CD8-positive, alpha-beta memory T cell (primary cell): ENCODE measurements at regions not wholly inside any gene's neighbourhood (a gene's known extent, or its start where the extent isn't known, plus 50 kb on each side); places are given as distances from the start of the nearest gene placed in this dataset.
A peak's percentile ranks its signal among the peaks of the same experiment; 100 is the strongest.
"Not testable (repeated sequence)": the region's sequence is repeated elsewhere in the genome, so short reads cannot be mapped to it uniquely, and the experiment has no call there.

Source experiments
- CTCF ChIA-PET: fragments of 350-600 bp; sonication (Branson Sonifier 250); formaldehyde crosslinking; loops from one replicate; lab custom pipeline; 2021; ENCODE audit warnings: antibody characterized with exemption; lab: Charles Lee
- POLR2A ChIA-PET: fragments of 350-600 bp; sonication (Branson Sonifier 250); formaldehyde crosslinking; loops from one replicate; lab custom pipeline; 2021; ENCODE audit warnings: antibody characterized with exemption; lab: Charles Lee
- DNase-seq, 5 donors: peaks; one replicate each; pipeline versions ENCODE4 v3.0.0 to v3.0.0-alpha.2; 2020 to 2022; ENCODE audit warnings: mixed read lengths in 1 of 5
- H3K27ac ChIP-seq: one replicate; pipeline ENCODE4 v1.7.0; 2013; ENCODE audit warnings: low read depth, mild to moderate bottlenecking, low read length, moderate library complexity
- H3K27me3 ChIP-seq: 2 replicates; pipeline ENCODE4 v1.7.0; 2013; ENCODE audit warnings: low read length, mild to moderate bottlenecking; ENCODE audit not compliant: insufficient read depth, poor library complexity, severe bottlenecking
- H3K36me3 ChIP-seq: 2 replicates; pipeline ENCODE4 v1.7.0; 2013; ENCODE audit warnings: mild to moderate bottlenecking, low read length, moderate library complexity; ENCODE audit not compliant: insufficient read depth
- H3K4me1 ChIP-seq: 2 replicates; pipeline ENCODE4 v1.7.0; 2013; ENCODE audit warnings: mild to moderate bottlenecking, low read length, moderate library complexity; ENCODE audit not compliant: insufficient read depth
- H3K4me3 ChIP-seq: 2 replicates; pipeline ENCODE4 v1.7.0; 2013; ENCODE audit warnings: mild to moderate bottlenecking, low read length
- H3K9me3 ChIP-seq: 2 replicates; pipeline ENCODE4 v1.7.0; 2013; ENCODE audit warnings: mild to moderate bottlenecking, low read length
- H3K27ac Mint-ChIP-seq, 8 donors: one replicate each; pipeline ENCODE4 v1.8.0; 2020 to 2021; ENCODE audit warnings: mixed read lengths in 8 of 8, mild to moderate bottlenecking in 6 of 8, inconsistent platforms in 3 of 8, moderate library complexity in 3 of 8
- H3K27me3 Mint-ChIP-seq, 2 donors: one replicate each; pipeline ENCODE4 v1.8.0; 2020 to 2021; ENCODE audit warnings: mixed read lengths in 2 of 2, mild to moderate bottlenecking in 1 of 2, moderate library complexity in 1 of 2
- H3K36me3 Mint-ChIP-seq, 3 donors: one replicate each; pipeline ENCODE4 v1.8.0; 2020 to 2021; ENCODE audit warnings: mixed read lengths in 3 of 3, inconsistent platforms in 1 of 3, mild to moderate bottlenecking in 1 of 3
- H3K4me1 Mint-ChIP-seq, 3 donors: one replicate each; pipeline ENCODE4 v1.8.0; 2020 to 2021; ENCODE audit warnings: mixed read lengths in 3 of 3, inconsistent platforms in 1 of 3, mild to moderate bottlenecking in 1 of 3
- H3K4me3 Mint-ChIP-seq, 7 donors: one replicate each; pipeline ENCODE4 v1.8.0; 2020 to 2021; ENCODE audit warnings: mixed read lengths in 7 of 7, mild to moderate bottlenecking in 6 of 7, moderate library complexity in 4 of 7, inconsistent platforms in 2 of 7
- H3K9me3 Mint-ChIP-seq, 5 donors: one replicate each; pipeline ENCODE4 v1.8.0; 2020 to 2022; ENCODE audit warnings: mixed read lengths in 5 of 5, mild to moderate bottlenecking in 3 of 5, moderate library complexity in 2 of 5, inconsistent platforms in 1 of 5

DNA sequence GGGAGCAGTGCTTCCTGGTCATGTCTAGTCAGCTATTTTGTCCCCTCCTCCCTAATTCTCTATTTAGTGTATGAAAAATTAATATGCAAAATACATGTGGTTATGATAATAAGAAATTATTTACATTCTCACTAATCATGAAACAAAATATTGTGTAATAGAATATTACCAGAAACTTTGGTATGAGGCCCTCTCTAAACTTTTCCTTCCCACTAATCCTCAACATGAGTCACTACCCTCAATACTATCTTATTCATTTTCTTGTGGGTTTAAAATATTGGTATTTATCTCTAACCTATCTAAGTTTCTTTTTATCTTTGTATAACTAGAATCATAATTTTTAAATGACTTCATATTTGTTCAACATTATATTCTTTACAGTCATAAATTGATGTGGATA, 545.9 kb upstream of the PTPRD start:
- no peaks in the 10 kb centered on the region for H3K27me3 ChIP-seq
- Mint-ChIP-seq H3K27me3 (no peaks in the 10 kb centered on the region), H3K4me3 (no peak overlapping the region), H3K36me3 (no peaks in the 10 kb centered on the region), H3K9me3 (peaks cover 15 to 64% (median 33%) of the 10 kb centered on the region in 5 donors), H3K27ac (no peak overlapping the region), H3K4me1 (no peaks in the 10 kb centered on the region)
- no peaks in the 10 kb centered on the region for H3K9me3 ChIP-seq
- no peak overlapping the region for H3K4me3 ChIP-seq
- CTCF ChIA-PET = no interaction called here
- H3K4me1 ChIP-seq = no peaks in the 10 kb centered on the region
- POLR2A ChIA-PET = no interaction called here
- H3K36me3 ChIP-seq = no peaks in the 10 kb centered on the region
- H3K27ac ChIP-seq = no peak overlapping the region
- DNase-seq = no peak

DNA sequence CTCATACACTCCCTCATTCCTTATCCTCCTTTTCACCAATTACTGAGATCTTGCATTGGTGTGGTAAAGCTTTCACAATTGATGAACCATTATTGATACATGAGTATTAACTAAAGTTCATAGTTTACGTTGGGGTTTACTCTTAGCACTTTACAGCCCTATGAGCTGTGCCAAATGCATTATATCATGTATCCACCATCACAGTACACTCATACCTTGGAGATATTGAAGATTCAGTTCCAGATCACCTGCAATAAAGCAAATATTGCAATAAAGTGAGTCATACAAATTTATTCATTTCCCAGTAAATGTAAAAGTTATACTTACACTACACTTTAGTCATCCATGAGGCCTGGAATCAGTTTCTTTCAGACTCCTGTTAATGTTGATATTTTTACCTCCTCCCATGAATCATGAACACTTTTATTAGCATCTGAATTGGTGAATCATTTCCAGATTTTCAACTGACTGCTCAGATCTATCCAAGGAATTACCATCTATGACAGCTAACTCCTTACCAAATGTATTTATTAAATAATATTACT, 546.6 kb upstream of the PTPRD start:
- H3K4me3 ChIP-seq = no peak overlapping the region
- DNase-seq = no peak
- Mint-ChIP-seq H3K4me1 (no peaks in the 10 kb centered on the region), H3K27ac (no peak overlapping the region), H3K36me3 (no peaks in the 10 kb centered on the region), H3K9me3 (peaks cover 16 to 64% (median 37%) of the 10 kb centered on the region in 5 donors), H3K27me3 (no peaks in the 10 kb centered on the region), H3K4me3 (no peak overlapping the region)
- H3K27ac ChIP-seq = no peak overlapping the region
- ChIA-PET CTCF (no interaction called here), POLR2A (no interaction called here)
- H3K36me3 ChIP-seq = no peaks in the 10 kb centered on the region
- H3K9me3 ChIP-seq = no peaks in the 10 kb centered on the region
- no peaks in the 10 kb centered on the region for H3K4me1 ChIP-seq
- no peaks in the 10 kb centered on the region for H3K27me3 ChIP-seq

DNA sequence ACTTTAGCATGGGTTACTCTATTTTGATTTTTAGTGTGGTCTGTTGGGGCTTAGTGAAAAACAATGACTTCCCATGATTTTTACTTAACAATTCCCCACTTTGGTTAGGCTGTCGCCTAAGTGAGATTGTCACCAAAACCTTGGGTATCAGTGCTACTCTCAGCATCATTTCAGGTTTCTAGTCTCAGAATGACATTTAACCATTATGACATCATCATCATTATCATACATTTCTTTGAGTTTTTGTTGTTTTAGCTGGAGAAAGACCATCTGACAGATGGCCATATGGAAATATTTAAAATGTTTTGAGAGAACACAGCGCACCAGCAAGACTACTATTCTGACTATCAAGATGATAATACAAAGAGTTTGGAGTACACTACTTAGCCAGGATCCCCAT, 551.0 kb upstream of the PTPRD start:
- no peaks in the 10 kb centered on the region for H3K4me1 Mint-ChIP-seq
- no peak overlapping the region for H3K4me3 Mint-ChIP-seq
- no peaks in the 10 kb centered on the region for H3K4me1 ChIP-seq
- no peaks in the 10 kb centered on the region for H3K27me3 Mint-ChIP-seq
- H3K9me3 ChIP-seq = no peaks in the 10 kb centered on the region
- peaks cover 13 to 42% (median 26%) of the 10 kb centered on the region in 5 donors for H3K9me3 Mint-ChIP-seq
- no peak overlapping the region for H3K27ac ChIP-seq
- no peak overlapping the region for H3K27ac Mint-ChIP-seq
- no peak for DNase-seq
- H3K36me3 Mint-ChIP-seq = no peaks in the 10 kb centered on the region
- no peak overlapping the region for H3K4me3 ChIP-seq
- ChIA-PET CTCF (no interaction called here), POLR2A (no interaction called here)
- no peaks in the 10 kb centered on the region for H3K36me3 ChIP-seq
- H3K27me3 ChIP-seq = no peaks in the 10 kb centered on the region

DNA sequence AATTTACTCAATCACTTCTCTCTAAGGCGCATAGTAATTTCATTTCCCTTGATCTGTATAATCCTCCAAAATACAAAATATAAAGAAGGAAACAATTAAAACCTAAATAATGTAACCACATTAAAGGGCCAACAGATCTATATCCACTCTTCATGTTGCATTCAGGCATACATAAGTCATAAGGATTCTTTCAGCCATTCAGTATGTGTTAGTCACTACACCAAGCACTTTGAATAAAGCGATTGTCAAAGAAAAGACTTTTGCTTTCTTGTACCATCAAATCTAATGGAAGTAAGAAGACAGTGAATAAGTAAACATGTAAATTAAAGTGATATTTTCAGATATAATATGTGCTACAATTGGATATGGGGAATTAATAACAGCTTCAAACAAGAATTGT, 569.2 kb upstream of the PTPRD start:
- Mint-ChIP-seq H3K4me1 (no peaks in the 10 kb centered on the region), H3K27me3 (no peaks in the 10 kb centered on the region)

DNA sequence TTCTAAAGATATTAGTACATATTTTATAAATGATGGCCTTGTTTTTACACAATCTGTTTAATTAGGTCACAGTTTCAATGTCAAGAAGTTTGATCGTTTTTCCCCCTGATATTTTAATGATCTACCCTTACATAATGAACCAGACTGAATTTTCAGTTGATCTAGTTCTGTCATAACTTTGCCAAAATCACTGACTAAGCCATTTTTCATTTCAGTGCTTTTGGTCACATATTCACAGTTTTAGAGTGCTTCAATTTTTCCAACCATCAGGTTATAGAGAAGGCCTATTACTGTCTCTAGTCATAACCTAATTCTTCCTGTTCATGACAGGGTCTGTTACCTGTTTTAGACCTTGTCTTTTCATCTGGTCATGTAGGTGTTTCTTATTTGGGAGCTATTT, 577.9 kb upstream of the PTPRD start:
- Histone ChIP-seq H3K36me3 (no peaks in the 10 kb centered on the region), H3K27me3 (no peaks in the 10 kb centered on the region), H3K4me1 (no peaks in the 10 kb centered on the region), H3K4me3 (no peak overlapping the region), H3K9me3 (no peaks in the 10 kb centered on the region), H3K27ac (no peak overlapping the region)
- H3K4me3 Mint-ChIP-seq = no peak overlapping the region
- H3K9me3 Mint-ChIP-seq = peaks cover 11 to 48% (median 18%) of the 10 kb centered on the region in 5 donors
- H3K27ac Mint-ChIP-seq = no peak overlapping the region
- no peaks in the 10 kb centered on the region for H3K36me3 Mint-ChIP-seq
- POLR2A ChIA-PET = no interaction called here
- DNase-seq = no peak
- CTCF ChIA-PET = no interaction called here
- no peaks in the 10 kb centered on the region for H3K27me3 Mint-ChIP-seq
- no peaks in the 10 kb centered on the region for H3K4me1 Mint-ChIP-seq

More for the DNA sequence above, 569.2 kb upstream of the PTPRD start:
- H3K27me3 ChIP-seq = no peaks in the 10 kb centered on the region
- H3K9me3 ChIP-seq = no peaks in the 10 kb centered on the region
- no peak for DNase-seq
- no peak overlapping the region for H3K4me3 Mint-ChIP-seq
- H3K36me3 Mint-ChIP-seq = no peaks in the 10 kb centered on the region
- no peak overlapping the region for H3K27ac Mint-ChIP-seq
- no peak overlapping the region for H3K27ac ChIP-seq
- ChIA-PET CTCF (no interaction called here), POLR2A (no interaction called here)
- no peaks in the 10 kb centered on the region for H3K36me3 ChIP-seq
- H3K9me3 Mint-ChIP-seq = peaks cover 7 to 60% (median 28%) of the 10 kb centered on the region in 5 donors
- no peaks in the 10 kb centered on the region for H3K4me1 ChIP-seq
- H3K4me3 ChIP-seq = no peak overlapping the region

DNA sequence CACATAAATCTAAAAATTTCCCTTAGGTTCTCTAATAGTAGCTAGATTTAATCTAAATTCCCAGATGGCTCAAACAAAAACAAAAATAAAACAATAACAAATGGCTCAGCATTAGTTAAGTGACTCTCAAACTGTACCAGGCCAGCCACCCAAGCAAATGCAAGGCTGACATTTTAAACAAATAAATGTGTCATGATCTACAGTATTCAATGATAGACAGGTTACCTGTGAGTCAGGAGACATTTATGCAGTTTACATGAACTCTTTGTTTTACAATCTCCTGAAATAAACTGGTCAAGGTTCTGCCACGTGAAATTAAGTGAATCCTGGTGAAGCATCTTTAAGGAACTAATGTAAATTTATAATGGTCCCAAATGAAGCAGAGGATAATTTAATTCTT, 580.2 kb upstream of the PTPRD start:
- no peaks in the 10 kb centered on the region for H3K27me3 Mint-ChIP-seq
- CTCF ChIA-PET = no interaction called here
- Histone ChIP-seq H3K4me1 (no peaks in the 10 kb centered on the region), H3K9me3 (no peaks in the 10 kb centered on the region), H3K27ac (no peak overlapping the region), H3K36me3 (no peaks in the 10 kb centered on the region), H3K27me3 (no peaks in the 10 kb centered on the region), H3K4me3 (no peak overlapping the region)
- no peak for DNase-seq
- H3K9me3 Mint-ChIP-seq = peaks cover 7 to 37% (median 8%) of the 10 kb centered on the region in 5 donors
- no peak overlapping the region for H3K4me3 Mint-ChIP-seq
- no peaks in the 10 kb centered on the region for H3K4me1 Mint-ChIP-seq
- H3K36me3 Mint-ChIP-seq = no peaks in the 10 kb centered on the region
- H3K27ac Mint-ChIP-seq = no peak overlapping the region
- POLR2A ChIA-PET = no interaction called here

DNA sequence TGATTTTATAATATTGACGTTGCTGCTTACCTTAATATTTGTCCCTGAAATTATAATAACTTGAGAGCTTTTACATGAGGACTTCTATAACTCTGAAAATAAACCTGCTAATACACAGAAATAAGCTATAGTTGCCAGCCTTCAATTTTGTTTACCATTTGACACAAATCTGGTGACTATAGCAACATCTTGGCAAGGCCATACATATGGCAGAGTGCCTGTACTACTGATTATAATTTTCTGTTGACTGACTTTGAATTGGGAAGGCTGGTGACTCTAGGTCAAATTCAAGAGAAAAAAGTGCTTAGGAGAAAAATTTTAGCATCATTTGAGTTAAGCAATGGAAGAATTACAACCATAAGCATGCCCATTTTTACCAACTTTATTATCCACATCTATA, 581.4 kb upstream of the PTPRD start:
- DNase-seq = no peak
- Histone ChIP-seq H3K4me3 (no peak overlapping the region), H3K27ac (no peak overlapping the region), H3K9me3 (no peaks in the 10 kb centered on the region), H3K4me1 (no peaks in the 10 kb centered on the region), H3K36me3 (no peaks in the 10 kb centered on the region), H3K27me3 (no peaks in the 10 kb centered on the region)
- H3K36me3 Mint-ChIP-seq = no peaks in the 10 kb centered on the region
- H3K4me1 Mint-ChIP-seq = no peaks in the 10 kb centered on the region
- CTCF ChIA-PET = no interaction called here
- H3K27me3 Mint-ChIP-seq = no peaks in the 10 kb centered on the region
- no peak overlapping the region for H3K27ac Mint-ChIP-seq
- no peak overlapping the region for H3K4me3 Mint-ChIP-seq
- H3K9me3 Mint-ChIP-seq = peaks cover 3 to 42% (median 10%) of the 10 kb centered on the region in 5 donors
- POLR2A ChIA-PET = no interaction called here

DNA sequence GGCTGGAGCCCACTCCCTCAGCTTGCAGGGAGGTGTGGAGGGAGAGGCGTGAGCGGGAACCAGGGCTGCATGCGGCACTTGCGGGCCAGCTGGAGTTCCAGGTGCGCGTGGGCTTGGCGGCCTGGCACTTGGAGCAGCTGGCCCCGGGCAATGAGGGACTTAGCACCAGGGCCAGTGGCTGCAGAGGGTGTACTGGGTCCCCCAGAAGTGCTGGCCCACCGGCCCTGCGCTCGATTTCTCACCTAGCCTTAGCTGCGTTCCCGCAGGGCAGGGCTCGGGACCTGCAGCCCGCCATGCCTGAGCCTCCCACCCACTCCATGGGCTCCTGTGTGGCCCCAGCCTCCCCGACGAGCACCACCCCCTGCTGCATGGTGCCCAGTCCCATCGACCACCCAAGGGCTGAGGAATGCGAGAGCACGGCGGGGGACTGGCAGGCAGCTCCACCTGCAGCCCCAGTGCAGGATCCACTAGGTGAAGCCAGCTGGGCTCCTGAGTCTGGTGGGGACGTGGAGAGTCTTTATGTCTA, 584.1 kb upstream of the PTPRD start:
- H3K27ac Mint-ChIP-seq, H3K9me3 ChIP-seq, H3K4me1 Mint-ChIP-seq, H3K4me3 ChIP-seq, H3K4me1 ChIP-seq, H3K27me3 ChIP-seq, H3K36me3 Mint-ChIP-seq, H3K36me3 ChIP-seq, POLR2A ChIA-PET, H3K27ac ChIP-seq, H3K27me3 Mint-ChIP-seq, H3K4me3 Mint-ChIP-seq, CTCF ChIA-PET: not testable (repeated sequence)
- DNase-seq = peak in 1 of 5 donors; percentile 26
- peaks cover 0 to 50% (median 11%) of the 10 kb centered on the region in 5 donors for H3K9me3 Mint-ChIP-seq
